ENCODE measurements at regions not wholly inside any gene's neighbourhood (a gene's known extent, or its start where the extent isn't known, plus 50 kb on each side); places are given as distances from the start of the nearest gene placed in this dataset.
A peak's percentile ranks its signal among the peaks of the same experiment; 100 is the strongest.

DNA sequence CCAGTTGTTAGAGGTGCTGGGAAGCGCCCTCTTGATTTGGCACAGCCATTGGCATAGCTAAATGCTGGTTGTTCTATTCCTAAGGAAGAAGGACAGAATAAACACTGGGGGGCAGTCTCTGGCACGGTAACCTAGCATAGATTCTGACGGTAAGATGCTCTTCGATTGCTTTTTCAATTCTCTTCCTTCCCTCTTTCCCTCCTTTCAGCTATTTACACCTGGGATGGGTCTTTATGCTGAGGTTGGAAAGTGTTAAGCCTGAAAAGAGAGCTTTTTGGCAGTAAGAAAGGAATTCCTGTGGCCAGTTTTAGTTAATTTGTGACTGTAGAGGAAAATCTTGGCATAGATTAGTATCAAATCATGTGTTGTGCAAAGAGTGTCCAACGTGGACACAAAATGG is 162.8 kb downstream of the SNAPC1 start:
- H3K27me3 Mint-ChIP-seq (ENCODE audit: low read depth): no peaks in the 10 kb centered on the region
- H3K27ac Mint-ChIP-seq (ENCODE audit: unreplicated experiment): peak overlapping the region; percentile 94
- no peaks in the 10 kb centered on the region for H3K36me3 Mint-ChIP-seq (ENCODE audit: low read depth)
- no peaks in the 10 kb centered on the region for H3K9me3 Mint-ChIP-seq (ENCODE audit: low read depth)
- peaks cover 70% of the 10 kb centered on the region for H3K4me1 Mint-ChIP-seq (ENCODE audit: low read depth)
- DNase-seq (ENCODE audit: low spot score): no peak
- H3K4me3 Mint-ChIP-seq (ENCODE audit: unreplicated experiment): peak overlapping the region; percentile 26
- TF ChIP-seq, protein P1, sequence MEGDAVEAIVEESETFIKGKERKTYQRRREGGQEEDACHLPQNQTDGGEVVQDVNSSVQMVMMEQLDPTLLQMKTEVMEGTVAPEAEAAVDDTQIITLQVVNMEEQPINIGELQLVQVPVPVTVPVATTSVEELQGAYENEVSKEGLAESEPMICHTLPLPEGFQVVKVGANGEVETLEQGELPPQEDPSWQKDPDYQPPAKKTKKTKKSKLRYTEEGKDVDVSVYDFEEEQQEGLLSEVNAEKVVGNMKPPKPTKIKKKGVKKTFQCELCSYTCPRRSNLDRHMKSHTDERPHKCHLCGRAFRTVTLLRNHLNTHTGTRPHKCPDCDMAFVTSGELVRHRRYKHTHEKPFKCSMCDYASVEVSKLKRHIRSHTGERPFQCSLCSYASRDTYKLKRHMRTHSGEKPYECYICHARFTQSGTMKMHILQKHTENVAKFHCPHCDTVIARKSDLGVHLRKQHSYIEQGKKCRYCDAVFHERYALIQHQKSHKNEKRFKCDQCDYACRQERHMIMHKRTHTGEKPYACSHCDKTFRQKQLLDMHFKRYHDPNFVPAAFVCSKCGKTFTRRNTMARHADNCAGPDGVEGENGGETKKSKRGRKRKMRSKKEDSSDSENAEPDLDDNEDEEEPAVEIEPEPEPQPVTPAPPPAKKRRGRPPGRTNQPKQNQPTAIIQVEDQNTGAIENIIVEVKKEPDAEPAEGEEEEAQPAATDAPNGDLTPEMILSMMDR (IDR thresholded peaks at IDR 0.05): peak; percentile 72

- no peaks in the 10 kb centered on the region for H3K9me3 Mint-ChIP-seq (ENCODE audit: low read depth)
- no peak for DNase-seq (ENCODE audit: low spot score)
- no peaks in the 10 kb centered on the region for H3K27me3 Mint-ChIP-seq (ENCODE audit: low read depth)
- peaks cover under 1% of the 10 kb centered on the region for H3K36me3 Mint-ChIP-seq (ENCODE audit: low read depth)
- peak overlapping the region; percentile 94 for H3K27ac Mint-ChIP-seq (ENCODE audit: unreplicated experiment)
- peak overlapping the region; percentile 16 for H3K4me3 Mint-ChIP-seq (ENCODE audit: unreplicated experiment)
- H3K4me1 Mint-ChIP-seq (ENCODE audit: low read depth): peaks cover 78% of the 10 kb centered on the region
- TF ChIP-seq, protein P1 (IDR thresholded peaks at IDR 0.05): no peak
These were observed 163.7 kb downstream of the SNAPC1 start for GRCh38 chr14:61925732-61926435.

DNA sequence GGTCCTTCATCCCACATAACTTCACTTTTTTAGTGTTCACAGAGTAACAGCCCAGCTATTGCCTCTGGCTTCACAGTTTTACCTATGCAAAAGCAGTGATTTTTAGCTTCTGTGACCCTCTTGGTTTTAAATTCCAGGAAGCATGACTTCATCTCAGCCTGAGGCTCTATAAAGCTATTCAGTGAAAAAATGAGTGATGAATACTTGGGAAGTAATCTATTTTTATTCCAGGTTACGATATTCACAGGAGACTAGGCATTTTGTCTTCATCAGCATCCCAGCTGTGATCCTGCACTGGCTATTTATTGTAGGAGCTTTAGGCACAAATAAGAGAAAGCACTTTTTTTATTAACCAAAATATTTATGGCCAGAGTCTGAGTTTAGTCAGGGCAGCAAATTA is 164.8 kb downstream of the SNAPC1 start:
- DNase-seq (ENCODE audit: low spot score): no peak
- TF ChIP-seq, protein P1 (IDR thresholded peaks at IDR 0.05): no peak
- Mint-ChIP-seq H3K4me3 (ENCODE audit: unreplicated experiment) (peak overlapping the region; percentile 81), H3K4me1 (ENCODE audit: low read depth) (peaks cover 86% of the 10 kb centered on the region), H3K27ac (ENCODE audit: unreplicated experiment) (peak overlapping the region; percentile 94), H3K36me3 (ENCODE audit: low read depth) (peaks cover 2% of the 10 kb centered on the region), H3K9me3 (ENCODE audit: low read depth) (no peaks in the 10 kb centered on the region), H3K27me3 (ENCODE audit: low read depth) (no peaks in the 10 kb centered on the region)

DNA sequence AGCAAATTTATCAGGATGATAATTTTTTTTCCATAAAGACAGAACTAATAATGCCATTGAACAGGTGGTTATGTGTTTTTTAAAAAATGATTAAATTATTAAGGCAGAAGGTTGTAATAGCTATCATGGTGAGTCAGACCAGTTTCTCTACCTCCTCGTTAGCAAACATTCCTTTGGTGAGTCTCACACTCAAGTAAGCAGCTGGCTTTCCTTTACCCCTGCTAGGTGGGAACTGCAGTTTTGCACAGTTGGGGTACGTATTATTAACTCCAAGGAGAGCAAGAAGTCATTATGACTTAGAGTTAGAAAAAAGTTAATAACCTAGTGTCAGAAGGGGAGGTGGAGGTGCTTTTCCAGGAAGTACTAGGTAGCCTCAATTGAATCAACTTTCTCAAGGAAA is 165.3 kb downstream of the SNAPC1 start:
- peaks cover 5% of the 10 kb centered on the region for H3K36me3 Mint-ChIP-seq (ENCODE audit: low read depth)
- H3K27ac Mint-ChIP-seq (ENCODE audit: unreplicated experiment): peak overlapping the region; percentile 94
- peak overlapping the region; percentile 81 for H3K4me3 Mint-ChIP-seq (ENCODE audit: unreplicated experiment)
- no peaks in the 10 kb centered on the region for H3K27me3 Mint-ChIP-seq (ENCODE audit: low read depth)
- H3K9me3 Mint-ChIP-seq (ENCODE audit: low read depth): no peaks in the 10 kb centered on the region
- no peak for DNase-seq (ENCODE audit: low spot score)
- TF ChIP-seq, protein P1 (IDR thresholded peaks at IDR 0.05): no peak
- H3K4me1 Mint-ChIP-seq (ENCODE audit: low read depth): peaks cover 90% of the 10 kb centered on the region

GRCh38 chr14:61928300-61928699 is 166.1 kb downstream of the SNAPC1 start:
- DNase-seq (ENCODE audit: low spot score): no peak
- H3K27me3 Mint-ChIP-seq (ENCODE audit: low read depth): no peaks in the 10 kb centered on the region
- H3K4me1 Mint-ChIP-seq (ENCODE audit: low read depth): peaks cover 96% of the 10 kb centered on the region
- H3K4me3 Mint-ChIP-seq (ENCODE audit: unreplicated experiment): peak overlapping the region; percentile 81
- no peaks in the 10 kb centered on the region for H3K9me3 Mint-ChIP-seq (ENCODE audit: low read depth)
- H3K36me3 Mint-ChIP-seq (ENCODE audit: low read depth): peaks cover 5% of the 10 kb centered on the region
- H3K27ac Mint-ChIP-seq (ENCODE audit: unreplicated experiment): peak overlapping the region; percentile 94
- TF ChIP-seq, protein P1 (IDR thresholded peaks at IDR 0.05): no peak

Measured in chondrocyte (in vitro differentiated cells).